IMR-90 (cell line): ENCODE measurements at regions not wholly inside any gene's neighbourhood (a gene's known extent, or its start where the extent isn't known, plus 50 kb on each side); places are given as distances from the start of the nearest gene placed in this dataset.

Source experiments
- ATAC-seq: fragments of 200-7000 bp; cut with Tn5 transposase; 2 replicates; pipeline ENCODE4 v1.9.1; 2020; ENCODE audit warnings: low read depth, mild to moderate bottlenecking, moderate library complexity
- BruUV-seq: library from RNA; stranded (reverse); fragments of 400-500 nt; replicated peaks from 2 replicates; lab custom pipeline; 2021; lab: Mats Ljungman, UMichigan
- CTCF ChIA-PET: fragments of 300-600 bp; formaldehyde crosslinking; extraction: SDS; loops from one replicate; lab custom pipeline; 2021; ENCODE audit warnings: antibody characterized with exemption; lab: Yijun Ruan, JAX
- POLR2A ChIA-PET: fragments of 300-600 bp; sonication (Branson Sonifier 250); formaldehyde crosslinking; loops from one replicate; lab custom pipeline; 2022; ENCODE audit warnings: antibody characterized with exemption; ENCODE audit not compliant: unreplicated experiment; lab: Charles Lee
- DNase-seq: peaks from one replicate; pipeline ENCODE4 v3.0.0; 2013
- H2AFZ ChIP-seq: replicated peaks from 2 replicates; pipeline ENCODE3; 2013; ENCODE audit warnings: low read length, mild to moderate bottlenecking; ENCODE audit not compliant: poor library complexity
- H2AK5ac ChIP-seq: 2 replicates; pipeline ENCODE4 v1.6.1; 2013; ENCODE audit warnings: low read depth, low read length, inconsistent platforms
- H2AK9ac ChIP-seq: replicated peaks from 2 replicates; pipeline ENCODE3; 2013; ENCODE audit warnings: mild to moderate bottlenecking, low read depth, low read length, moderate library complexity; ENCODE audit not compliant: poor library complexity
- H2BK120ac ChIP-seq: 2 replicates; pipeline ENCODE4 v1.6.1; 2013; ENCODE audit warnings: low read depth, low read length, inconsistent platforms
- H2BK15ac ChIP-seq: 3 replicates; pipeline ENCODE4 v1.6.1; 2013; ENCODE audit warnings: low read depth, low read length, inconsistent platforms
- H2BK20ac ChIP-seq: 2 replicates; pipeline ENCODE4 v1.6.1; 2013; ENCODE audit warnings: low read depth, mild to moderate bottlenecking, inconsistent platforms, low read length, moderate library complexity
- H2BK5ac ChIP-seq: 2 replicates; pipeline ENCODE4 v1.6.1; 2013; ENCODE audit warnings: mild to moderate bottlenecking, low read depth, low read length, inconsistent platforms; ENCODE audit not compliant: poor library complexity, severe bottlenecking
- H3K14ac ChIP-seq: replicated peaks from 2 replicates; pipeline ENCODE4 v1.6.1; 2013; ENCODE audit warnings: low read depth, low read length, inconsistent platforms
- H3K18ac ChIP-seq: 2 replicates; pipeline ENCODE4 v1.6.1; 2013; ENCODE audit warnings: low read depth, low read length, control low read depth
- H3K23ac ChIP-seq: 2 replicates; pipeline ENCODE4 v1.6.1; 2013; ENCODE audit warnings: low read depth, low read length, inconsistent platforms
- H3K27ac ChIP-seq: 2 replicates; pipeline ENCODE4 v1.5.1; 2013; ENCODE audit warnings: mild to moderate bottlenecking, control low read depth, low read length; ENCODE audit not compliant: insufficient read depth
- H3K27me3 ChIP-seq: 2 replicates; pipeline ENCODE4 v1.6.1; 2013; ENCODE audit warnings: low read length; ENCODE audit not compliant: control insufficient read depth, insufficient read depth
- H3K36me3 ChIP-seq: 2 replicates; pipeline ENCODE4 v1.6.1; 2013; ENCODE audit warnings: low read length, mixed read lengths; ENCODE audit not compliant: control insufficient read depth, insufficient read depth
- H3K4ac ChIP-seq: 2 replicates; pipeline ENCODE4 v1.6.1; 2013; ENCODE audit warnings: low read depth, low read length, inconsistent platforms
- H3K4me1 ChIP-seq: 2 replicates; pipeline ENCODE4 v1.6.1; 2013; ENCODE audit warnings: low read length, mixed read lengths; ENCODE audit not compliant: control insufficient read depth, insufficient read depth
- H3K4me2 ChIP-seq: 2 replicates; pipeline ENCODE4 v1.6.1; 2013; ENCODE audit warnings: low read depth, mild to moderate bottlenecking, control low read depth, low read length, moderate library complexity
- H3K4me3 ChIP-seq: 2 replicates; pipeline ENCODE4 v1.5.1; 2013; ENCODE audit warnings: low read depth, mild to moderate bottlenecking, control low read depth, low read length, moderate library complexity; ENCODE audit not compliant: insufficient read depth
- H3K56ac ChIP-seq: 2 replicates; pipeline ENCODE4 v1.6.1; 2013; ENCODE audit warnings: low read length, inconsistent platforms; ENCODE audit not compliant: insufficient read depth; ENCODE audit errors: extremely low read depth
- H3K79me1 ChIP-seq, 2 experiments: 2 replicates each; pipeline ENCODE4 v1.6.1; 2013; ENCODE audit warnings: low read length in 2 of 2, inconsistent platforms in 1 of 2, low read depth in 1 of 2
- H3K9ac ChIP-seq: 2 replicates; pipeline ENCODE4 v1.6.1; 2013; ENCODE audit warnings: low read depth, low read length, control low read depth
- H3K9me1 ChIP-seq: 2 replicates; pipeline ENCODE4 v1.6.1; 2013; ENCODE audit warnings: low read length, inconsistent platforms; ENCODE audit not compliant: insufficient read depth
- H3K9me3 ChIP-seq: 2 replicates; pipeline ENCODE4 v1.6.1; 2013; ENCODE audit warnings: low read length; ENCODE audit not compliant: control insufficient read depth, insufficient read depth
- H4K20me1 ChIP-seq: 2 replicates; pipeline ENCODE4 v1.6.1; 2013; ENCODE audit warnings: low read length, inconsistent platforms; ENCODE audit not compliant: insufficient read depth
- H4K5ac ChIP-seq: 2 replicates; pipeline ENCODE4 v1.6.1; 2013; ENCODE audit warnings: mild to moderate bottlenecking, low read depth, low read length, control low read depth
- H4K8ac ChIP-seq, 2 experiments: 2 replicates each; pipeline ENCODE4 v1.6.1; 2013; ENCODE audit warnings: low read depth in 2 of 2, low read length in 2 of 2, control low read depth in 1 of 2, inconsistent platforms in 1 of 2
- H4K91ac ChIP-seq: 2 replicates; pipeline ENCODE4 v1.6.1; 2013; ENCODE audit warnings: low read depth, low read length, inconsistent platforms; ENCODE audit not compliant: insufficient read depth
- CTCF ChIP-seq: conservative IDR thresholded peaks from 2 replicates; pipeline ENCODE4 v1.5.1; 2012; ENCODE audit warnings: mild to moderate bottlenecking, low read depth, low read length, improper control_type of control experiment
- FOS ChIP-seq: fragments of 150-350 bp; IDR thresholded peaks from 2 replicates; pipeline ENCODE4 v1.6.1; 2016; ENCODE audit warnings: low read depth, low read length
- MAFK ChIP-seq: IDR thresholded peaks from 2 replicates; pipeline ENCODE4 v1.6.1; 2012; ENCODE audit warnings: low read depth, low read length, improper control_type of control experiment
- MAZ ChIP-seq: IDR thresholded peaks from 2 replicates; pipeline ENCODE4 v1.6.1; 2012; ENCODE audit warnings: low read depth, mild to moderate bottlenecking, low read length, improper control_type of control experiment, moderate library complexity, borderline replicate concordance
- MXI1 ChIP-seq: IDR thresholded peaks from 2 replicates; pipeline ENCODE4 v1.6.1; 2012; ENCODE audit warnings: low read depth, mild to moderate bottlenecking, low read length, moderate library complexity, borderline replicate concordance
- POLR2A ChIP-seq: IDR thresholded peaks from 2 replicates; pipeline ENCODE4 v1.6.1; 2012; ENCODE audit warnings: mild to moderate bottlenecking, low read depth, low read length
- RAD21 ChIP-seq: IDR thresholded peaks from 2 replicates; pipeline ENCODE4 v1.6.1; 2012; ENCODE audit warnings: low read length, improper control_type of control experiment
- RCOR1 ChIP-seq: IDR thresholded peaks from 2 replicates; pipeline ENCODE4 v1.6.1; 2012; ENCODE audit warnings: mild to moderate bottlenecking, low read length, improper control_type of control experiment; ENCODE audit not compliant: insufficient replicate concordance
- RFX5 ChIP-seq: IDR thresholded peaks from 2 replicates; pipeline ENCODE4 v1.8.0; 2012; ENCODE audit warnings: low read depth, mild to moderate bottlenecking, low read length, moderate library complexity
- SMC3 ChIP-seq: fragments of 150-350 bp; IDR thresholded peaks from 2 replicates; pipeline ENCODE4 v1.6.1; 2016; ENCODE audit warnings: low read depth, mild to moderate bottlenecking, antibody characterized with exemption, low read length, moderate library complexity
- USF2 ChIP-seq: fragments of 150-350 bp; IDR thresholded peaks from 2 replicates; pipeline ENCODE4 v1.6.1; 2017; ENCODE audit warnings: mild to moderate bottlenecking, antibody characterized with exemption, low read length, low read depth
- WGBS, 2 experiments: methylation state at CpG; one replicate each; pipeline versions ENCODE4 v1.1.5 to v1.1.7; 2013; ENCODE audit warnings: missing lambda C conversion rate in 2 of 2; ENCODE audit not compliant: insufficient read length in 1 of 2; ENCODE audit errors: extremely low coverage in 2 of 2; 5-methylcytosine and 5-hydroxymethylcytosine counted together
- dilution Hi-C: fragments of 300-500 bp; cut with HindIII; formaldehyde crosslinking; loops from one replicate; pipeline ENCODE4 v1.14.3; 2018; ENCODE audit warnings: low sequenced_read_pairs; ENCODE audit not compliant: unreplicated experiment
- in situ Hi-C: fragments of 300-500 bp; cut with MboI; formaldehyde crosslinking; loops from 3 replicates; pipeline ENCODE4 v1.14.3; 2019; ENCODE audit warnings: low sequenced_read_pairs, inconsistent platforms, mixed read lengths
- intact Hi-C: fragments of 100-400 bp; cut with micrococcal nuclease; formaldehyde crosslinking; loops from 2 replicates; pipeline ENCODE4 v1.10.0; 2022

- dilution Hi-C loops = no loop called here
- WGBS, 2 experiments = no CpG with 5 or more reads among the region's 1 CpG
- H4K91ac ChIP-seq = no peak overlapping the region
Observed at GRCh38 chr19:28535352-28535775, 677.6 kb downstream of the UQCRFS1 start.

More at GRCh38 chr19:28535352-28535775, 677.6 kb downstream of the UQCRFS1 start:
- Histone ChIP-seq H2BK20ac (no peak overlapping the region), H3K4me2 (no peak overlapping the region), H3K14ac (no peak overlapping the region), H3K9me1 (no peaks in the 10 kb centered on the region), H2AFZ (no peak overlapping the region), H4K5ac (no peak overlapping the region), H3K4ac (no peak overlapping the region), H3K56ac (no peak overlapping the region), H2BK5ac (no peak overlapping the region), H3K79me1 (no peaks in the 10 kb centered on the region), H2BK120ac (no peak overlapping the region), H3K9ac (no peak overlapping the region), H3K23ac (no peak overlapping the region), H3K4me3 (no peak overlapping the region), H3K36me3 (no peaks in the 10 kb centered on the region), H3K4me1 (no peaks in the 10 kb centered on the region), H3K27me3 (no peaks in the 10 kb centered on the region), H3K27ac (no peak overlapping the region), H3K9me3 (0 out of 2 replicates have a peak, but pooled peaks cover 6% of the 10 kb centered on the region), H4K20me1 (no peaks in the 10 kb centered on the region), H2BK15ac (no peak overlapping the region), H4K8ac (no peak overlapping the region), H2AK9ac (no peak overlapping the region), H2AK5ac (no peak overlapping the region), H3K18ac (no peak overlapping the region)
- BruUV-seq = no TSS peak
- intact Hi-C loops (no loop called here), in situ Hi-C loops (no loop called here)
- TF ChIP-seq MAZ (no peak), USF2 (no peak), MAFK (no peak), RCOR1 (no peak), RFX5 (no peak), CTCF (no peak), SMC3 (no peak), MXI1 (no peak), POLR2A (no peak), FOS (no peak), RAD21 (no peak)
- POLR2A ChIA-PET = no interaction called here
- DNase-seq = no peak
- no peak for ATAC-seq
- CTCF ChIA-PET = interaction anchor here (0.5 kb wide), 1 partner anchor 17 kb away, joined by 3 read pairs; no protein-coding TSS in a partner anchor
